ENCODE measurements at regions not wholly inside any gene's neighbourhood (a gene's known extent, or its start where the extent isn't known, plus 50 kb on each side); places are given as distances from the start of the nearest gene placed in this dataset.
"Not testable (repeated sequence)": the region's sequence is repeated elsewhere in the genome, so short reads cannot be mapped to it uniquely, and the experiment has no call there.

DNA sequence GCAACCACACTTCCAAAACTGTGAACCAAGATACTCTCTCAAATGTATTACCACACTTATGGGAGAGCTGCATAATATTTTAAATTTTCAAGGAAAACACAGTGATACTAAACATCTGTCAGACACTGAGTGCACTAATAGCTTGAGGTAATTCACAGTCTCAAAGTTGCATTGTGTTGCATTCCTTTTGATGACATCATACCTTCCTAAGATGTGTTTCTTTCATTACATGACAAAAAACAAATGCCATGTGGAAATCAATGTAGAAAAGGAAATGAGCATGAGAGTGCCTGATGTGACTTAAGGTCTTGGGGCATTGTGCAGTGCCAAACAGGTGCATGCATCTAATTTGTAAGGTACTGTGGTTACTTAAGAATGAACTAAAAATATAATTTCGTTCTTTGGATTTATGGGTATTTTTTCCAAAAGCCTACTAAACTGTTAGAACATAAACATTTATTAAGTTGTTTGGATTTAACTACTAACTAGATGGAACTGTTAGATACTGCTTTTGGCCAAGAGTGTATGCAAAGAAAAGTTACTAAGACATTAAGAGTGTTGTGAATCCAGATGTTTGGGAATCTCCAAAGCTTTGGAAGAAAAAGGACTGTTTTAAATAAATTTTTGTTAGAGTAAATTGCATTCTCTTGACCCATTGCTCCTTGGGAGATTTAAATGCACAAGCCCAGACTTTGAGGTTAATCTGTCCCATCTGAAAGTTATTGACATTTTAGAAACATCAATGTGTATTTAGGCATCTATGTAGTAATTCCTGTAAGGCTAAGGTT is 496.2 kb upstream of the SEMA3D start:
- H3K4me3 ChIP-seq, result no peak overlapping the region
- no peaks in the 10 kb centered on the region for H3K27me3 ChIP-seq
- TF ChIP-seq EP300 (IDR thresholded peaks at IDR 0.05) (no peak), CTCF (IDR thresholded peaks at IDR 0.05) (no peak), POLR2AphosphoS5 (IDR thresholded peaks at IDR 0.05) (no peak), POLR2A (IDR thresholded peaks at IDR 0.05) (no peak)
- H3K9me3 ChIP-seq, result peaks cover 3% of the 10 kb centered on the region
- no peaks in the 10 kb centered on the region for H3K4me1 ChIP-seq
- WGBS, result 54% methylated on average over 1 of the region's 1 CpG
- no peaks in the 10 kb centered on the region for H3K36me3 ChIP-seq
- no peak overlapping the region for H3K27ac ChIP-seq
- DNase-seq (ENCODE audit: low spot score in 2 of 2), result no peak

DNA sequence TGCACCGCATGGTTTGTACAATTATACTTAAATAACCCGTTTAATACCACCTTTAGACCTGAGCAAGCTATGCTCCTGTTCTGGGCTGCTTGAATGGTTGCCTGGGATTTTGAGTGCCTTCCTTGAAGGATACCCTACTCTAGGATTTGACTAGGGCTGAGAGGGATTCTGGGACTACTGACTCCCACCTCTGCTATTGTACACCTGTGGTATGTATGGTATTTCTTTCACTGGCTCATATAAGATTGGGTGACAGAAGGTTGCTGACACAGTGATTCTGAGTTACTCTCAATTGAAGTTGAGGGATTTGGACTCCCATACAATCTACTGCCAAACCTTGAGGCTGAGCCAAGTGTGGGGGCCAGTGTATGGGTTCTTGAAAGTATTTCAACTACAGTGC is 494.4 kb upstream of the SEMA3D start:
- H3K4me1 ChIP-seq, result no peaks in the 10 kb centered on the region
- TF ChIP-seq EP300 (IDR thresholded peaks at IDR 0.05), result no peak
- TF ChIP-seq CTCF (IDR thresholded peaks at IDR 0.05), result no peak
- TF ChIP-seq POLR2A (IDR thresholded peaks at IDR 0.05), result no peak
- no peak for TF ChIP-seq POLR2AphosphoS5 (IDR thresholded peaks at IDR 0.05)
- 96% methylated on average over 2 of the region's 2 CpGs for WGBS
- peaks cover 3% of the 10 kb centered on the region for H3K9me3 ChIP-seq
- H3K36me3 ChIP-seq, result no peaks in the 10 kb centered on the region
- H3K27ac ChIP-seq, result no peak overlapping the region
- H3K27me3 ChIP-seq, result no peaks in the 10 kb centered on the region
- DNase-seq (ENCODE audit: low spot score in 2 of 2), result no peak
- H3K4me3 ChIP-seq, result no peak overlapping the region

GRCh38 chr7:85675093-85675492 is 488.2 kb upstream of the SEMA3D start:
- 94% methylated on average over 2 of the region's 2 CpGs for WGBS
- H3K27me3 ChIP-seq; H3K4me3 ChIP-seq; H3K36me3 ChIP-seq; H3K9me3 ChIP-seq; H3K4me1 ChIP-seq; DNase-seq (ENCODE audit: low spot score in 2 of 2); H3K27ac ChIP-seq: not testable (repeated sequence)

DNA sequence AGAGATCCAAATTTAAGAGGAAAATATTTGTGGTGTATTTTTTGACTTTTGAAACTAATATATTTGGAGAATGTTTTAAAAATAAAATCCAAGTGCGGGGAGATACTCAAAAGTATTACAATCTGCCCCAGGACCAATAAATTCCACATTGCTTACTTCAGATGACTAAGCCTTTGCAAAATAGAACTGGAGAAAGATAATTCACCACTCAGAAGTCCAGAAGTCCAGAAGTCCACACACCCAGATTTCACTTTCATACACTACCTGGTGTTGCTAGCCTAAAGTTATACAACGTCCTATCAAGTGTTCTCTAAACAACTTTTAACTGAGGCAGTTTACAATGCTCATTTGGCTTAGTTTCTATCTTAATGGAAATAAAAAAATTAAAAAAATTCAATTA is 487.0 kb upstream of the SEMA3D start:
- Histone ChIP-seq H3K9me3 (no peaks in the 10 kb centered on the region), H3K27ac (no peak overlapping the region), H3K4me1 (no peaks in the 10 kb centered on the region), H3K27me3 (no peaks in the 10 kb centered on the region), H3K4me3 (no peak overlapping the region), H3K36me3 (no peaks in the 10 kb centered on the region)
- WGBS, result 75% methylated on average over 2 of the region's 2 CpGs
- no peak for TF ChIP-seq CTCF (IDR thresholded peaks at IDR 0.05)
- no peak for TF ChIP-seq POLR2A (IDR thresholded peaks at IDR 0.05)
- TF ChIP-seq POLR2AphosphoS5 (IDR thresholded peaks at IDR 0.05), result no peak
- no peak for TF ChIP-seq EP300 (IDR thresholded peaks at IDR 0.05)
- no peak for DNase-seq (ENCODE audit: low spot score in 2 of 2)

GRCh38 chr7:85669225-85669624 is 482.4 kb upstream of the SEMA3D start:
- Histone ChIP-seq H3K4me3 (no peak overlapping the region), H3K4me1 (no peaks in the 10 kb centered on the region), H3K36me3 (no peaks in the 10 kb centered on the region), H3K27ac (no peak overlapping the region), H3K27me3 (no peaks in the 10 kb centered on the region), H3K9me3 (no peaks in the 10 kb centered on the region)
- WGBS, result 76% methylated on average over 3 of the region's 3 CpGs
- TF ChIP-seq POLR2AphosphoS5 (IDR thresholded peaks at IDR 0.05), result no peak
- TF ChIP-seq EP300 (IDR thresholded peaks at IDR 0.05), result no peak
- no peak for TF ChIP-seq POLR2A (IDR thresholded peaks at IDR 0.05)
- no peak for TF ChIP-seq CTCF (IDR thresholded peaks at IDR 0.05)
- no peak for DNase-seq (ENCODE audit: low spot score in 2 of 2)

DNA sequence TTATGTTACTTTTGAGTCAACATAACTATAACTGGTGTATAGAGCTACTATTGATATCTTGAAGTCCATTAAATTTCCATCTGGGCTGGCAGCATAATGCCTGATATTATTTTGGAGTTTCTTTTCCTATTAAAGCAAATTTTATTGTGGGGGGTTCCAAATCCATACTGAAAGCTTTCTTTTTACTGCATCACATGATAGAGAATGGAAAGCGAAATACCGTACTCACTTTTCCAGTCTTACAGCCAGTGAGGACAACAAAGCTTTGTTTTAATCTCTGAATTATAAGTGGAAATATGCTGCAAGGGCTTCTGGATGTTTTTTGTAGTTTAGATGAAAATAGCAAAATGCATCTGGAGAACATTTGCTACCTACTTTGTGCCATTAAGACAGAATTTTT is 477.5 kb upstream of the SEMA3D start:
- Histone ChIP-seq H3K4me1 (no peaks in the 10 kb centered on the region), H3K27me3 (no peaks in the 10 kb centered on the region), H3K36me3 (no peaks in the 10 kb centered on the region), H3K9me3 (no peaks in the 10 kb centered on the region), H3K4me3 (no peak overlapping the region), H3K27ac (no peak overlapping the region)
- WGBS, result 77% methylated on average over 2 of the region's 2 CpGs
- TF ChIP-seq POLR2AphosphoS5 (IDR thresholded peaks at IDR 0.05), result no peak
- no peak for TF ChIP-seq EP300 (IDR thresholded peaks at IDR 0.05)
- no peak for TF ChIP-seq CTCF (IDR thresholded peaks at IDR 0.05)
- TF ChIP-seq POLR2A (IDR thresholded peaks at IDR 0.05), result no peak
- no peak for DNase-seq (ENCODE audit: low spot score in 2 of 2)
